OCI-LY1 (cell line): ENCODE measurements at regions not wholly inside any gene's neighbourhood (a gene's known extent, or its start where the extent isn't known, plus 50 kb on each side); places are given as distances from the start of the nearest gene placed in this dataset.

Experiments used
- H2AFZ ChIP-seq: fragments of 200-600 bp; sonication (generic), shearing (Covaris generic); 2 replicates; pipeline ENCODE4 v1.6.0; 2014; ENCODE audit warnings: antibody characterized with exemption, mild to moderate bottlenecking, low read length
- H3F3A ChIP-seq: fragments of 200-600 bp; sonication (generic), shearing (Covaris generic); 2 replicates; pipeline ENCODE4 v1.6.0; 2014; ENCODE audit warnings: mild to moderate bottlenecking, antibody characterized with exemption, low read length, moderate library complexity; ENCODE audit not compliant: insufficient read depth
- H3K27ac ChIP-seq: fragments of 200-600 bp; sonication (generic); 2 replicates; pipeline ENCODE4 v1.5.1; 2014; ENCODE audit warnings: low read length, mixed run types, mild to moderate bottlenecking, low read depth; ENCODE audit not compliant: poor library complexity, severe bottlenecking
- H3K27me3 ChIP-seq: fragments of 200-600 bp; sonication (generic); 2 replicates; pipeline ENCODE4 v1.6.0; 2014; ENCODE audit warnings: antibody characterized with exemption, mild to moderate bottlenecking, low read length, moderate library complexity; ENCODE audit not compliant: insufficient read depth
- H3K36me3 ChIP-seq: fragments of 200-600 bp; sonication (generic); 2 replicates; pipeline ENCODE4 v1.6.1; 2014; ENCODE audit warnings: mild to moderate bottlenecking, antibody characterized with exemption, low read length, moderate library complexity, mixed read lengths; ENCODE audit not compliant: insufficient read depth
- H3K4me1 ChIP-seq: fragments of 200-600 bp; sonication (generic); 2 replicates; pipeline ENCODE4 v1.5.1; 2014; ENCODE audit warnings: mild to moderate bottlenecking, low read length, moderate library complexity; ENCODE audit not compliant: insufficient read depth, severe bottlenecking
- H3K4me2 ChIP-seq: fragments of 200-600 bp; sonication (generic), shearing (Covaris generic); 2 replicates; pipeline ENCODE4 v1.6.1; 2014; ENCODE audit warnings: low read length
- H3K4me3 ChIP-seq: fragments of 200-600 bp; sonication (generic); 2 replicates; pipeline ENCODE4 v1.5.1; 2014; ENCODE audit warnings: low read length, low read depth, mild to moderate bottlenecking, mixed read lengths; ENCODE audit not compliant: poor library complexity, severe bottlenecking
- H3K79me2 ChIP-seq: fragments of 200-600 bp; shearing (Covaris generic); 2 replicates; pipeline ENCODE4 v1.6.1; 2016; ENCODE audit warnings: mixed run types, low read length, mixed read lengths; ENCODE audit not compliant: insufficient read depth
- H3K9ac ChIP-seq: fragments of 200-600 bp; sonication (generic), shearing (Covaris generic); 2 replicates; pipeline ENCODE4 v1.6.1; 2014; ENCODE audit warnings: mild to moderate bottlenecking, low read length, mixed read lengths
- H3K9me2 ChIP-seq: fragments of 200-600 bp; sonication (generic), shearing (Covaris generic); 2 replicates; pipeline ENCODE4 v1.6.1; 2014; ENCODE audit warnings: low read depth, mild to moderate bottlenecking, low read length, mixed read lengths
- H3K9me3 ChIP-seq: fragments of 200-600 bp; shearing (Covaris generic); 2 replicates; pipeline ENCODE4 v1.6.1; 2014; ENCODE audit warnings: low read length, mixed read lengths
- H4K20me1 ChIP-seq: fragments of 200-600 bp; sonication (generic), shearing (Covaris generic); 2 replicates; pipeline ENCODE4 v1.6.0; 2016; ENCODE audit warnings: mild to moderate bottlenecking, low read length; ENCODE audit not compliant: insufficient read depth
- EZH2 ChIP-seq: fragments of 200-600 bp; sonication (generic), shearing (Covaris generic); IDR thresholded peaks from 2 replicates; pipeline ENCODE4 v1.8.0; 2017; ENCODE audit warnings: borderline replicate concordance, mixed run types, mild to moderate bottlenecking, antibody characterized with exemption, low read length, moderate library complexity, mixed read lengths
- TF ChIP-seq, protein P1 (sequence below): fragments of 200-600 bp; sonication (generic), shearing (Covaris generic); IDR thresholded peaks from 2 replicates; pipeline ENCODE4 v1.5.1; 2017; ENCODE audit warnings: mild to moderate bottlenecking, antibody characterized with exemption, low read length, moderate library complexity, mixed read lengths

DNA sequence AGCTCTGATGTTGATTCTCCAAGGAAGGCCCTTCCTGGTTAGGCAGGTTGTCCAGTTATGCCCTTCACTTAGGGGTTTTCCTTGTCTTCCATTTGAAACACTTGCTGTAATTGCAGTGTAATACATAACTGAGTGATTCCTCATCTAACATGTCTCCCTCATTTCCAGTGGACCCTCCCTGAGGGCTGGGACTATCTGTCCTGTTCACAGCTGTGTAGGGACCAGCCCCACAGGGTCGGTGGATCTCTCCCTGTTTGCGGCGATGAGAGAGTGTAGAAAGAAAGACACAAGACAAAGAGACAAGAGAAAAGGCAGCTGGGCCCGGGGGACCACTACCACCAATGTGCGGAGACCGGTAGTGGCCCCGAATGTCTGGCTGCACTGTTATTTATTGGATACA lies 135.9 kb upstream of the EEPD1 start:
- no peaks in the 10 kb centered on the region for H3K36me3 ChIP-seq
- no peak overlapping the region for H3K9ac ChIP-seq
- H3K27ac ChIP-seq, result no peak overlapping the region
- TF ChIP-seq EZH2, result no peak
- TF ChIP-seq, protein P1, sequence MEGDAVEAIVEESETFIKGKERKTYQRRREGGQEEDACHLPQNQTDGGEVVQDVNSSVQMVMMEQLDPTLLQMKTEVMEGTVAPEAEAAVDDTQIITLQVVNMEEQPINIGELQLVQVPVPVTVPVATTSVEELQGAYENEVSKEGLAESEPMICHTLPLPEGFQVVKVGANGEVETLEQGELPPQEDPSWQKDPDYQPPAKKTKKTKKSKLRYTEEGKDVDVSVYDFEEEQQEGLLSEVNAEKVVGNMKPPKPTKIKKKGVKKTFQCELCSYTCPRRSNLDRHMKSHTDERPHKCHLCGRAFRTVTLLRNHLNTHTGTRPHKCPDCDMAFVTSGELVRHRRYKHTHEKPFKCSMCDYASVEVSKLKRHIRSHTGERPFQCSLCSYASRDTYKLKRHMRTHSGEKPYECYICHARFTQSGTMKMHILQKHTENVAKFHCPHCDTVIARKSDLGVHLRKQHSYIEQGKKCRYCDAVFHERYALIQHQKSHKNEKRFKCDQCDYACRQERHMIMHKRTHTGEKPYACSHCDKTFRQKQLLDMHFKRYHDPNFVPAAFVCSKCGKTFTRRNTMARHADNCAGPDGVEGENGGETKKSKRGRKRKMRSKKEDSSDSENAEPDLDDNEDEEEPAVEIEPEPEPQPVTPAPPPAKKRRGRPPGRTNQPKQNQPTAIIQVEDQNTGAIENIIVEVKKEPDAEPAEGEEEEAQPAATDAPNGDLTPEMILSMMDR, result no peak
- H3K9me3 ChIP-seq, result no peaks in the 10 kb centered on the region
- H3F3A ChIP-seq, result no peaks in the 10 kb centered on the region
- H3K9me2 ChIP-seq, result no peaks in the 10 kb centered on the region
- no peaks in the 10 kb centered on the region for H3K79me2 ChIP-seq
- no peak overlapping the region for H2AFZ ChIP-seq
- H3K27me3 ChIP-seq, result peaks cover 6% of the 10 kb centered on the region; the same call in 1 of the 2 replicates
- H3K4me1 ChIP-seq, result no peaks in the 10 kb centered on the region
- no peak overlapping the region for H3K4me2 ChIP-seq
- H3K4me3 ChIP-seq, result no peak overlapping the region
- no peaks in the 10 kb centered on the region for H4K20me1 ChIP-seq

DNA sequence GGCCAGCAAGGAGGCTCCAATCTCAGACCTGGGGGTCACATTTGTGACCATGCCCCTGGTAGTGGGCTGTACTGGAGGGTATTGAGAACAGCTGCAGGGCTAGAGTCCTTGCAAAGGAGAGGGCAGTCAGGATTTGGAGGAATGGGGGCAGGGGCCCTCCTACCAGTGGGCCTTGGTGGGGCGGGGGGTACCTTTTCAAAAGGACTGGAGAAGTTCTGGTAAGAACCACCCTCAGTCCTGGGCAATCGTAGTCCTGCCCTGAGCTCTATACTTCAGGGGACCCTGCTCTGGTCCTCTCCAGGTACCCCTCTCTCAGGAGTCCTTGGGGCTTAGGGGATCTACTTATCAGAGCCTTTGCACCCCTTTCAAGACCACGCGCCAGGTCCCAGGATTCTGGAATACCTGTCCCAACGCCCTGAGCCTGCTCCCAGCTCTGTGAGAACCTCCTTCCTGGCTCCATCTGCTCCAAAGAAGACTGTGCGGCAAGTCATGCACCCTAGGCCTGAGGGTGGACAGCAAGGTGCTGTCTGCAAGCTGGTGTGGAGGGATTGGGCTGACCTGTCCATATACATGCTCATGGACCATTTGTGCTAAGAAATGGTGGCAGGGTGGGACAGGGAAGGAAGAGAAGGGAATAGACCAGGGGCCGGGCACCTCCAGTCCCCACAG lies 134.1 kb upstream of the EEPD1 start:
- Histone ChIP-seq H3K27me3 (0 out of 2 replicates have a peak, but pooled peaks cover 6% of the 10 kb centered on the region), H3K27ac (no peak overlapping the region), H3K4me3 (no peak overlapping the region), H3K4me1 (no peaks in the 10 kb centered on the region), H3F3A (no peaks in the 10 kb centered on the region), H3K9me2 (no peaks in the 10 kb centered on the region), H3K9me3 (no peaks in the 10 kb centered on the region), H4K20me1 (no peaks in the 10 kb centered on the region), H3K9ac (no peak overlapping the region), H2AFZ (no peak overlapping the region), H3K79me2 (no peaks in the 10 kb centered on the region), H3K36me3 (no peaks in the 10 kb centered on the region), H3K4me2 (no peak overlapping the region)
- TF ChIP-seq EZH2, result no peak
- TF ChIP-seq, protein P1, result no peak

DNA sequence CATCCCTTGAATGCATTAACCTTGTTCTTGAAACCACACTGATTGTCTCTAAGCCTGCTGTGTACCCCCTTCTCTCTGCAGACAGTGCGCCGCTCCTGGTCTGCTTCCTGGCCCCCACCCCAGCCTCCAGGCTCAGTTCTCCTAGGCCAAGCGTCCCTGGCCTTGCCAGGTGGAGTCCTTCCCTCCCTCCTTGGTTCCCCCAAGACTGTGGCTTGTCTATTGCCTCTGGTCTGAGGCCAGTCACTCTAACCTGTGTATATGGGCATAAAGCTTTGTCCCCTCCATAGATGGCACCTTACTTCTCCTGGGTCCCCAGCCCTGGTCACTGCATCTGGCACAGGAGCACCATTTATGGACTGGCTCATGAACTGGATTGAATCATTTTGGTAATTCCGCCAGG lies 133.5 kb upstream of the EEPD1 start:
- H3K4me1 ChIP-seq, result no peaks in the 10 kb centered on the region
- no peak overlapping the region for H3K27ac ChIP-seq
- TF ChIP-seq, protein P1, result no peak
- TF ChIP-seq EZH2, result no peak
- H3K36me3 ChIP-seq, result no peaks in the 10 kb centered on the region
- H3K9me3 ChIP-seq, result no peaks in the 10 kb centered on the region
- no peaks in the 10 kb centered on the region for H3K9me2 ChIP-seq
- H3K79me2 ChIP-seq, result no peaks in the 10 kb centered on the region
- H3F3A ChIP-seq, result no peaks in the 10 kb centered on the region
- no peaks in the 10 kb centered on the region for H4K20me1 ChIP-seq
- H3K4me3 ChIP-seq, result no peak overlapping the region
- H2AFZ ChIP-seq, result no peak overlapping the region
- 0 out of 2 replicates have a peak, but pooled peaks cover 6% of the 10 kb centered on the region for H3K27me3 ChIP-seq
- no peak overlapping the region for H3K9ac ChIP-seq
- H3K4me2 ChIP-seq, result no peak overlapping the region
